GM12878 (cell line): ENCODE measurements at regions not wholly inside any gene's neighbourhood (a gene's known extent, or its start where the extent isn't known, plus 50 kb on each side); places are given as distances from the start of the nearest gene placed in this dataset.

Experiments
- ATAC-seq: fragments of 200-7000 bp; cut with Tn5 transposase; 3 replicates; pipeline ENCODE4 v1.9.1; 2020; ENCODE audit warnings: mild to moderate bottlenecking, moderate library complexity
- BruUV-seq: library from RNA; stranded (reverse); fragments of 400-500 nt; replicated peaks from 2 replicates; lab custom pipeline; 2021; lab: Mats Ljungman, UMichigan
- CTCF ChIA-PET: fragments of 300-600 bp; sonication (Branson Sonifier 250); formaldehyde crosslinking; extraction: SDS; loops from one replicate; lab custom pipeline; 2021; ENCODE audit warnings: inconsistent platforms; lab: Yijun Ruan, JAX
- POLR2A ChIA-PET: fragments of 350-600 bp; formaldehyde crosslinking; extraction: SDS; loops from one replicate; lab custom pipeline; 2021; ENCODE audit warnings: inconsistent platforms; lab: Charles Lee
- RAD21 ChIA-PET: fragments of 300-600 bp; sonication (Branson Sonifier 250); formaldehyde crosslinking; loops from one replicate; lab custom pipeline; 2023; ENCODE audit warnings: antibody characterized with exemption; ENCODE audit not compliant: unreplicated experiment; lab: Charles Lee
- SMC1A ChIA-PET: fragments of 300-600 bp; sonication (Branson Sonifier 250); formaldehyde crosslinking; loops from one replicate; lab custom pipeline; 2023; ENCODE audit not compliant: unreplicated experiment, uncharacterized antibody; lab: Charles Lee
- DNase-seq: peaks from one replicate; pipeline ENCODE4 v3.0.0-alpha.2; 2011; ENCODE audit warnings: low read depth, low spot score
- FAIRE-seq: peaks from 3 replicates; lab custom pipeline; 2011; peaks lifted over from hg19 to GRCh38; lab: Jason Lieb, UNC
- H2AFZ ChIP-seq: 2 replicates; pipeline ENCODE4 v1.6.0; 2011; ENCODE audit warnings: low read depth, low read length, control low read depth; ENCODE audit not compliant: control insufficient read depth
- H3K27ac ChIP-seq: 2 replicates; pipeline ENCODE4 v1.5.1; 2011; ENCODE audit warnings: control low read depth; ENCODE audit not compliant: control insufficient read depth, insufficient read depth
- H3K27me3 ChIP-seq, 2 experiments: replicated peaks in 1 of 2; 2 replicates each; pipeline versions ENCODE4 v1.6.0 to v1.6.1; 2011; ENCODE audit warnings: low read length in 1 of 2; ENCODE audit not compliant: control insufficient read depth in 2 of 2, insufficient read depth in 2 of 2
- H3K36me3 ChIP-seq, 2 experiments: 2 replicates each; pipeline ENCODE4 v1.5.1; 2011; ENCODE audit warnings: low read length in 1 of 2; ENCODE audit not compliant: control insufficient read depth in 2 of 2, insufficient read depth in 2 of 2
- H3K4me1 ChIP-seq: 2 replicates; pipeline ENCODE4 v1.6.1; 2011; ENCODE audit warnings: mild to moderate bottlenecking, low read length, moderate library complexity, mixed read lengths; ENCODE audit not compliant: control insufficient read depth, insufficient read depth
- H3K4me2 ChIP-seq: 2 replicates; pipeline ENCODE4 v1.6.0; 2011; ENCODE audit warnings: control low read depth; ENCODE audit not compliant: control insufficient read depth, insufficient read depth
- H3K4me3 ChIP-seq: fragments of 200-600 bp; sonication (generic); 2 replicates; pipeline ENCODE4 v1.5.1; 2016
- H3K79me2 ChIP-seq: 2 replicates; pipeline ENCODE4 v1.6.0; 2011; ENCODE audit warnings: low read length; ENCODE audit not compliant: control insufficient read depth, insufficient read depth
- H3K9ac ChIP-seq: 2 replicates; pipeline ENCODE4 v1.8.0; 2011; ENCODE audit warnings: low read length, control low read depth, mixed read lengths; ENCODE audit not compliant: control insufficient read depth, insufficient read depth
- H3K9me3 ChIP-seq: replicated peaks from 3 replicates; pipeline ENCODE4 v1.5.1; 2011; ENCODE audit warnings: mild to moderate bottlenecking, low read length; ENCODE audit not compliant: control insufficient read depth, insufficient read depth
- H4K20me1 ChIP-seq: 2 replicates; pipeline ENCODE4 v1.6.0; 2011; ENCODE audit not compliant: control insufficient read depth, insufficient read depth
- ASH2L ChIP-seq: fragments of 300-600, 200-600 bp; sonication (generic); IDR thresholded peaks from 2 replicates; pipeline ENCODE4 v1.6.1; 2017; ENCODE audit warnings: low read depth, mild to moderate bottlenecking, borderline replicate concordance
- CBX5 ChIP-seq: sonication (generic); IDR thresholded peaks from 2 replicates; pipeline ENCODE4 v1.6.1; 2016; ENCODE audit warnings: low read depth, moderate library complexity, mild to moderate bottlenecking, inconsistent platforms
- FOXM1 ChIP-seq: IDR thresholded peaks from 2 replicates; pipeline ENCODE4 v1.6.1; 2012; ENCODE audit warnings: low read depth, mild to moderate bottlenecking, inconsistent platforms, low read length, moderate library complexity
- GABPA ChIP-seq: IDR thresholded peaks from 2 replicates; pipeline ENCODE4 v1.6.1; 2014; ENCODE audit warnings: antibody characterized with exemption, low read depth, mild to moderate bottlenecking, inconsistent platforms
- JUND ChIP-seq: IDR thresholded peaks from 2 replicates; pipeline ENCODE4 v1.6.1; 2012; ENCODE audit warnings: low read depth, mild to moderate bottlenecking, low read length, improper control_type of control experiment, moderate library complexity
- MYC ChIP-seq: IDR thresholded peaks from 2 replicates; pipeline ENCODE4 v1.6.1; 2011; ENCODE audit warnings: mild to moderate bottlenecking, low read length, moderate library complexity, inconsistent platforms; ENCODE audit not compliant: insufficient read depth, insufficient replicate concordance, insufficient read length, severe bottlenecking
- PML ChIP-seq: IDR thresholded peaks from 2 replicates; pipeline ENCODE4 v1.6.1; 2012; ENCODE audit warnings: low read length, inconsistent platforms
- POLR2AphosphoS5 ChIP-seq: IDR thresholded peaks from 2 replicates; pipeline ENCODE4 v1.6.1; 2011; ENCODE audit warnings: mild to moderate bottlenecking, low read length, inconsistent platforms
- RAD51 ChIP-seq: fragments of 450-650 bp; IDR thresholded peaks from 2 replicates; pipeline ENCODE4 v1.6.1; 2016; ENCODE audit warnings: moderate library complexity, mild to moderate bottlenecking, inconsistent platforms
- RBBP5 ChIP-seq: fragments of 200-600 bp; sonication (generic); conservative IDR thresholded peaks from 2 replicates; pipeline ENCODE4 v1.6.1; 2016
- ZBED1 ChIP-seq: IDR thresholded peaks from 2 replicates; pipeline ENCODE4 v1.6.1; 2016; ENCODE audit warnings: borderline replicate concordance
- WGBS: methylation state at CpG from one replicate; pipeline ENCODE4 v1.1.6; 2016; ENCODE audit warnings: low lambda C conversion rate; ENCODE audit not compliant: insufficient replicate concordance, insufficient coverage; ENCODE audit errors: missing lambda C conversion rate; 5-methylcytosine and 5-hydroxymethylcytosine counted together
- in situ Hi-C: fragments of 300-500 bp; cut with MboI; formaldehyde crosslinking; loops from 9 replicates; pipeline ENCODE4 v1.14.3; 2018; ENCODE audit warnings: mixed read lengths
- intact Hi-C: fragments of 100-400 bp; cut with micrococcal nuclease; formaldehyde crosslinking; loops from one replicate; pipeline ENCODE4 v1.14.2; 2022; ENCODE audit not compliant: unreplicated experiment
- TF ChIP-seq, protein P1 (sequence below): fragments of 450-650 bp; formaldehyde crosslinking; IDR thresholded peaks from 2 replicates; pipeline ENCODE4 v1.5.0; 2022; ENCODE audit warnings: mild to moderate bottlenecking, missing genetic modification characterization
- TF ChIP-seq, protein P2 (sequence below): fragments of 450-650 bp; IDR thresholded peaks from 2 replicates; pipeline ENCODE4 v1.6.1; 2016; ENCODE audit warnings: mild to moderate bottlenecking
- TF ChIP-seq, protein P3 (sequence below): fragments of 450-650 bp; IDR thresholded peaks from 2 replicates; pipeline ENCODE4 v1.6.1; 2017; ENCODE audit warnings: mild to moderate bottlenecking, moderate library complexity
- TF ChIP-seq, protein P4 (sequence below): IDR thresholded peaks from 2 replicates; pipeline ENCODE4 v1.6.1; 2011; ENCODE audit warnings: low read depth, mild to moderate bottlenecking, low read length, moderate library complexity, borderline replicate concordance; ENCODE audit errors: extremely low read depth

DNA sequence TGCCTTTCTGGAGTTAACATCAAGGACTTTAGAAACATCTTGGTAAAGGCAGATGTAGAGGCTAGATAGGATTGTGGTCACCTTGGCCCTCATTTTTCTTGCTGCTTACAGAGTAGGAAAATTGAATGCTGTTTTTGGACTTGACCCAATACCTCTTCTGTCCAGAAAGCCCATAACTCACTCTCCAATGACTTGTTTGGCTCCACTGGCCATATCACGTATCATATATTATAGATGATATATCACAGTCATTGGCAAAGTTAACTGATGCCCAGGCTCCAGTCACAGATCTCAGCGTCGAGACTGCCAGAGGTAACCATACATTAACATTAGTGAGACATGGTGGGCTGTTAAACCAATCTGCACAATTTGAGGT, 50.6 kb downstream of the PABIR2 start:
- Histone ChIP-seq H4K20me1 (no peaks in the 10 kb centered on the region), H3K79me2 (no peaks in the 10 kb centered on the region), H3K4me1 (0 out of 2 replicates have a peak, but pooled peaks cover 3% of the 10 kb centered on the region), H3K4me2 (no peak overlapping the region), H3K27ac (no peak overlapping the region), H3K9me3 (no peaks in the 10 kb centered on the region), H3K9ac (no peak overlapping the region), H3K4me3 (no peak overlapping the region), H2AFZ (no peak overlapping the region), H3K36me3 (no peaks in the 10 kb centered on the region), H3K27me3 (no peaks in the 10 kb centered on the region)
- RAD21 ChIA-PET = no interaction called here
- intact Hi-C loops (no loop called here), in situ Hi-C loops (no loop called here)
- CTCF ChIA-PET = interaction anchor here (1.1 kb wide), 1 partner anchor 14 kb away, joined by 3 read pairs; no protein-coding TSS in a partner anchor
- SMC1A ChIA-PET = interaction anchor here (1.1 kb wide), 1 partner anchor 14 kb away, joined by 3 read pairs; no protein-coding TSS in a partner anchor
- ATAC-seq = no peak
- BruUV-seq = no TSS peak
- 56% methylated on average over 3 of the region's 3 CpGs for WGBS
- DNase-seq = no peak
- TF ChIP-seq, protein P1, sequence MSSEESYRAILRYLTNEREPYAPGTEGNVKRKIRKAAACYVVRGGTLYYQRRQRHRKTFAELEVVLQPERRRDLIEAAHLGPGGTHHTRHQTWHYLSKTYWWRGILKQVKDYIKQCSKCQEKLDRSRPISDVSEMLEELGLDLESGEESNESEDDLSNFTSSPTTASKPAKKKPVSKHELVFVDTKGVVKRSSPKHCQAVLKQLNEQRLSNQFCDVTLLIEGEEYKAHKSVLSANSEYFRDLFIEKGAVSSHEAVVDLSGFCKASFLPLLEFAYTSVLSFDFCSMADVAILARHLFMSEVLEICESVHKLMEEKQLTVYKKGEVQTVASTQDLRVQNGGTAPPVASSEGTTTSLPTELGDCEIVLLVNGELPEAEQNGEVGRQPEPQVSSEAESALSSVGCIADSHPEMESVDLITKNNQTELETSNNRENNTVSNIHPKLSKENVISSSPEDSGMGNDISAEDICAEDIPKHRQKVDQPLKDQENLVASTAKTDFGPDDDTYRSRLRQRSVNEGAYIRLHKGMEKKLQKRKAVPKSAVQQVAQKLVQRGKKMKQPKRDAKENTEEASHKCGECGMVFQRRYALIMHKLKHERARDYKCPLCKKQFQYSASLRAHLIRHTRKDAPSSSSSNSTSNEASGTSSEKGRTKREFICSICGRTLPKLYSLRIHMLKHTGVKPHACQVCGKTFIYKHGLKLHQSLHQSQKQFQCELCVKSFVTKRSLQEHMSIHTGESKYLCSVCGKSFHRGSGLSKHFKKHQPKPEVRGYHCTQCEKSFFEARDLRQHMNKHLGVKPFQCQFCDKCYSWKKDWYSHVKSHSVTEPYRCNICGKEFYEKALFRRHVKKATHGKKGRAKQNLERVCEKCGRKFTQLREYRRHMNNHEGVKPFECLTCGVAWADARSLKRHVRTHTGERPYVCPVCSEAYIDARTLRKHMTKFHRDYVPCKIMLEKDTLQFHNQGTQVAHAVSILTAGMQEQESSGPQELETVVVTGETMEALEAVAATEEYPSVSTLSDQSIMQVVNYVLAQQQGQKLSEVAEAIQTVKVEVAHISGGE (CRISPR knock-in tag) = no peak
- TF ChIP-seq FOXM1 (no peak), JUND (no peak), MYC (no peak), RBBP5 (no peak), GABPA (no peak), ASH2L (no peak), RAD51 (no peak), POLR2AphosphoS5 (no peak), PML (no peak), CBX5 (no peak), ZBED1 (no peak)
- TF ChIP-seq, protein P2, sequence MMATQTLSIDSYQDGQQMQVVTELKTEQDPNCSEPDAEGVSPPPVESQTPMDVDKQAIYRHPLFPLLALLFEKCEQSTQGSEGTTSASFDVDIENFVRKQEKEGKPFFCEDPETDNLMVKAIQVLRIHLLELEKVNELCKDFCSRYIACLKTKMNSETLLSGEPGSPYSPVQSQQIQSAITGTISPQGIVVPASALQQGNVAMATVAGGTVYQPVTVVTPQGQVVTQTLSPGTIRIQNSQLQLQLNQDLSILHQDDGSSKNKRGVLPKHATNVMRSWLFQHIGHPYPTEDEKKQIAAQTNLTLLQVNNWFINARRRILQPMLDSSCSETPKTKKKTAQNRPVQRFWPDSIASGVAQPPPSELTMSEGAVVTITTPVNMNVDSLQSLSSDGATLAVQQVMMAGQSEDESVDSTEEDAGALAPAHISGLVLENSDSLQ = no peak
- TF ChIP-seq, protein P3, sequence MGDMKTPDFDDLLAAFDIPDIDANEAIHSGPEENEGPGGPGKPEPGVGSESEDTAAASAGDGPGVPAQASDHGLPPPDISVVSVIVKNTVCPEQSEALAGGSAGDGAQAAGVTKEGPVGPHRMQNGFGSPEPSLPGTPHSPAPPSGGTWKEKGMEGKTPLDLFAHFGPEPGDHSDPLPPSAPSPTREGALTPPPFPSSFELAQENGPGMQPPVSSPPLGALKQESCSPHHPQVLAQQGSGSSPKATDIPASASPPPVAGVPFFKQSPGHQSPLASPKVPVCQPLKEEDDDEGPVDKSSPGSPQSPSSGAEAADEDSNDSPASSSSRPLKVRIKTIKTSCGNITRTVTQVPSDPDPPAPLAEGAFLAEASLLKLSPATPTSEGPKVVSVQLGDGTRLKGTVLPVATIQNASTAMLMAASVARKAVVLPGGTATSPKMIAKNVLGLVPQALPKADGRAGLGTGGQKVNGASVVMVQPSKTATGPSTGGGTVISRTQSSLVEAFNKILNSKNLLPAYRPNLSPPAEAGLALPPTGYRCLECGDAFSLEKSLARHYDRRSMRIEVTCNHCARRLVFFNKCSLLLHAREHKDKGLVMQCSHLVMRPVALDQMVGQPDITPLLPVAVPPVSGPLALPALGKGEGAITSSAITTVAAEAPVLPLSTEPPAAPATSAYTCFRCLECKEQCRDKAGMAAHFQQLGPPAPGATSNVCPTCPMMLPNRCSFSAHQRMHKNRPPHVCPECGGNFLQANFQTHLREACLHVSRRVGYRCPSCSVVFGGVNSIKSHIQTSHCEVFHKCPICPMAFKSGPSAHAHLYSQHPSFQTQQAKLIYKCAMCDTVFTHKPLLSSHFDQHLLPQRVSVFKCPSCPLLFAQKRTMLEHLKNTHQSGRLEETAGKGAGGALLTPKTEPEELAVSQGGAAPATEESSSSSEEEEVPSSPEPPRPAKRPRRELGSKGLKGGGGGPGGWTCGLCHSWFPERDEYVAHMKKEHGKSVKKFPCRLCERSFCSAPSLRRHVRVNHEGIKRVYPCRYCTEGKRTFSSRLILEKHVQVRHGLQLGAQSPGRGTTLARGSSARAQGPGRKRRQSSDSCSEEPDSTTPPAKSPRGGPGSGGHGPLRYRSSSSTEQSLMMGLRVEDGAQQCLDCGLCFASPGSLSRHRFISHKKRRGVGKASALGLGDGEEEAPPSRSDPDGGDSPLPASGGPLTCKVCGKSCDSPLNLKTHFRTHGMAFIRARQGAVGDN = no peak
- TF ChIP-seq, protein P4, sequence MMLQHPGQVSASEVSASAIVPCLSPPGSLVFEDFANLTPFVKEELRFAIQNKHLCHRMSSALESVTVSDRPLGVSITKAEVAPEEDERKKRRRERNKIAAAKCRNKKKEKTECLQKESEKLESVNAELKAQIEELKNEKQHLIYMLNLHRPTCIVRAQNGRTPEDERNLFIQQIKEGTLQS = no peak
- FAIRE-seq = no peak
- POLR2A ChIA-PET = interaction anchor here (0.5 to 1.2 kb wide), 2 partner anchors 12 to 58 kb away, joined by 3 read pairs; no protein-coding TSS in a partner anchor
